Heart left ventricle (tissue), 13 donors: ENCODE measurements at regions not wholly inside any gene's neighbourhood (a gene's known extent, or its start where the extent isn't known, plus 50 kb on each side); places are given as distances from the start of the nearest gene placed in this dataset.

Experiments
- POLR2A ChIP-seq, 2 donors: fragments of 450-650 bp; IDR thresholded peaks; one replicate each; pipeline ENCODE4 v1.6.1; 2017; ENCODE audit warnings: antibody characterized with exemption in 2 of 2, mild to moderate bottlenecking in 2 of 2, moderate library complexity in 2 of 2
- TF ChIP-seq, protein P1 (sequence below), 12 donors: fragments of 200-600 bp; sonication (generic) in 4 of 12; IDR thresholded peaks; one replicate each; pipeline versions ENCODE4 v1.5.0 to v1.8.0; 2018 to 2022; ENCODE audit warnings: antibody characterized with exemption in 12 of 12, mild to moderate bottlenecking in 5 of 12
- donor health status: ischemic (EF 13 %, LVEDD 7.1; RV severe dilation, severe dysfunction).
- donor health status: DM: no; HTN: yes; CAD: no.
- donor health status: DM: no; HTN: no; CAD: no.
- donor health status: ischemic (EF 25% LVEDD 6.9; RV normal size, moderate dysfunction).
- donor health status: ischemic (EF 25% LVEDD 5.7; RV mildly dilated, moderate dysfunction).
- donor health status: ischemic (EF 35%, LVEDD 5.7; RV mildly dilated, moderate dysfunction).
- donor health status: nonischemic (EF 11% LVEDD 7.7; RV severe dilation, severe dysfunction).
- donor health status: DM: yes; HTN: yes; CAD: no.
- donor health status: PGD.
- donor health status: ischemic (EF 29% LVEDD 5.4; RV normal size, mild dysfunction).
- donor health status: nonischemic (EF 23%, LVEDD 6.1; RV moderate dilation, normal function).

GRCh38 chr11:122435540-122436187 is 219.9 kb upstream of the UBASH3B start:
- no peak for TF ChIP-seq POLR2A (IDR thresholded peaks at IDR 0.05)
- TF ChIP-seq, protein P1, sequence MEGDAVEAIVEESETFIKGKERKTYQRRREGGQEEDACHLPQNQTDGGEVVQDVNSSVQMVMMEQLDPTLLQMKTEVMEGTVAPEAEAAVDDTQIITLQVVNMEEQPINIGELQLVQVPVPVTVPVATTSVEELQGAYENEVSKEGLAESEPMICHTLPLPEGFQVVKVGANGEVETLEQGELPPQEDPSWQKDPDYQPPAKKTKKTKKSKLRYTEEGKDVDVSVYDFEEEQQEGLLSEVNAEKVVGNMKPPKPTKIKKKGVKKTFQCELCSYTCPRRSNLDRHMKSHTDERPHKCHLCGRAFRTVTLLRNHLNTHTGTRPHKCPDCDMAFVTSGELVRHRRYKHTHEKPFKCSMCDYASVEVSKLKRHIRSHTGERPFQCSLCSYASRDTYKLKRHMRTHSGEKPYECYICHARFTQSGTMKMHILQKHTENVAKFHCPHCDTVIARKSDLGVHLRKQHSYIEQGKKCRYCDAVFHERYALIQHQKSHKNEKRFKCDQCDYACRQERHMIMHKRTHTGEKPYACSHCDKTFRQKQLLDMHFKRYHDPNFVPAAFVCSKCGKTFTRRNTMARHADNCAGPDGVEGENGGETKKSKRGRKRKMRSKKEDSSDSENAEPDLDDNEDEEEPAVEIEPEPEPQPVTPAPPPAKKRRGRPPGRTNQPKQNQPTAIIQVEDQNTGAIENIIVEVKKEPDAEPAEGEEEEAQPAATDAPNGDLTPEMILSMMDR (IDR thresholded peaks at IDR 0.05): no peak
